HCT116 (cell line): ENCODE measurements at regions not wholly inside any gene's neighbourhood (a gene's known extent, or its start where the extent isn't known, plus 50 kb on each side); places are given as distances from the start of the nearest gene placed in this dataset.

ENCODE experiments used
- ATAC-seq: fragments of 200-7000 bp; cut with Tn5 transposase; 2 replicates; pipeline ENCODE4 v1.9.1; 2020; ENCODE audit warnings: mild to moderate bottlenecking, moderate library complexity
- BruUV-seq: library from RNA; stranded (reverse); fragments of 400-500 nt; replicated peaks from 2 replicates; lab custom pipeline; 2021; lab: Mats Ljungman, UMichigan
- CTCF ChIA-PET: fragments of 300-600 bp; sonication (Branson Sonifier 250); formaldehyde crosslinking; loops from one replicate; lab custom pipeline; 2021; ENCODE audit warnings: antibody characterized with exemption; lab: Charles Lee
- POLR2A ChIA-PET: fragments of 300-600, 350-600 bp; sonication (Branson Sonifier 250); formaldehyde crosslinking; loops from one replicate; lab custom pipeline; 2021; ENCODE audit warnings: antibody characterized with exemption; lab: Charles Lee
- RAD21 ChIA-PET, 2 experiments: fragments of 300-600 bp; sonication (Branson Sonifier 250); formaldehyde crosslinking; loops; one replicate each; lab custom pipeline; 2023; ENCODE audit warnings: low total read pairs in 2 of 2; ENCODE audit not compliant: uncharacterized antibody in 2 of 2, unreplicated experiment in 2 of 2, low non-redundant PET in 1 of 2; lab: Charles Lee
- DNase-seq: peaks from one replicate; pipeline ENCODE4 v3.0.0-alpha.2; 2010; ENCODE audit warnings: low read depth, low spot score
- H2AFZ ChIP-seq: fragments of 200-600 bp; shearing (Covaris generic), sonication (generic); 2 replicates; pipeline ENCODE4 v1.6.1; 2017; ENCODE audit warnings: low read depth, mixed run types, mixed read lengths, antibody characterized with exemption, low read length; ENCODE audit not compliant: poor library complexity, severe bottlenecking
- H3K27ac ChIP-seq: 2 replicates; pipeline ENCODE4 v1.5.1; 2012; ENCODE audit warnings: low read depth, low read length
- H3K27me3 ChIP-seq: fragments of 200-600 bp; sonication (generic); 2 replicates; pipeline ENCODE4 v1.6.1; 2016; ENCODE audit warnings: mixed run types, low read length, mixed read lengths; ENCODE audit not compliant: insufficient read depth
- H3K36me3 ChIP-seq, 2 experiments: fragments of 200-500 bp in 1 of 2; fragments of 200-600 bp in 1 of 2; sonication (Bioruptor generic) in 1 of 2; sonication (generic) in 1 of 2; 2 replicates each; pipeline versions ENCODE4 v1.5.1 to v1.6.1; 2014 to 2016; ENCODE audit warnings: low read length in 2 of 2, inconsistent platforms in 1 of 2, mixed read lengths in 1 of 2, mixed run types in 1 of 2; ENCODE audit not compliant: insufficient read depth in 2 of 2, control insufficient read depth in 1 of 2
- H3K4me1 ChIP-seq, 2 experiments: fragments of 200-600 bp in 1 of 2; sonication (generic) in 1 of 2; 2 replicates each; pipeline versions ENCODE4 v1.5.1 to v1.6.1; 2012 to 2017; ENCODE audit warnings: low read length in 2 of 2, inconsistent platforms in 1 of 2, mild to moderate bottlenecking in 1 of 2, mixed read lengths in 1 of 2, mixed run types in 1 of 2, moderate library complexity in 1 of 2; ENCODE audit not compliant: insufficient read depth in 2 of 2, control insufficient read depth in 1 of 2
- H3K4me2 ChIP-seq: fragments of 200-600 bp; sonication (generic); 2 replicates; pipeline ENCODE4 v1.6.1; 2017; ENCODE audit warnings: mixed run types, low read length, mixed read lengths
- H3K4me3 ChIP-seq, 2 experiments: fragments of 200-600 bp in 1 of 2; sonication (generic) in 1 of 2; replicated peaks in 1 of 2; 2 replicates each; pipeline ENCODE4 v1.5.1; 2011 to 2016; ENCODE audit warnings: low read length in 2 of 2, control low read depth in 1 of 2, low read depth in 1 of 2, mild to moderate bottlenecking in 1 of 2, mixed read lengths in 1 of 2, mixed run types in 1 of 2
- H3K79me2 ChIP-seq: fragments of 200-600 bp; sonication (generic); 2 replicates; pipeline ENCODE4 v1.6.1; 2017; ENCODE audit warnings: mild to moderate bottlenecking, mixed run types, low read length, moderate library complexity, mixed read lengths; ENCODE audit not compliant: insufficient read depth
- H3K9ac ChIP-seq: fragments of 200-600 bp; sonication (generic); 2 replicates; pipeline ENCODE4 v1.6.1; 2016; ENCODE audit warnings: low read length, mixed read lengths
- H3K9me2 ChIP-seq: fragments of 200-600 bp; sonication (generic), shearing (Covaris generic); 2 replicates; pipeline ENCODE4 v1.6.1; 2017; ENCODE audit warnings: mixed run types, mild to moderate bottlenecking, moderate library complexity; ENCODE audit not compliant: insufficient read depth
- H3K9me3 ChIP-seq, 2 experiments: fragments of 200-500 bp in 1 of 2; fragments of 200-600 bp in 1 of 2; sonication (Bioruptor generic) in 1 of 2; sonication (generic) in 1 of 2; 2 replicates each; pipeline ENCODE4 v1.6.1; 2014 to 2017; ENCODE audit warnings: low read length in 2 of 2, mixed read lengths in 2 of 2, inconsistent platforms in 1 of 2, low read depth in 1 of 2, mild to moderate bottlenecking in 1 of 2, mixed run types in 1 of 2, moderate library complexity in 1 of 2; ENCODE audit not compliant: control insufficient read depth in 1 of 2, insufficient read depth in 1 of 2
- H4K20me1 ChIP-seq: fragments of 200-600 bp; sonication (generic), shearing (Covaris generic); 2 replicates; pipeline ENCODE4 v1.6.1; 2017; ENCODE audit warnings: mixed run types, mild to moderate bottlenecking, moderate library complexity; ENCODE audit not compliant: insufficient read depth
- CBX3 ChIP-seq: IDR thresholded peaks from 2 replicates; pipeline ENCODE4 v1.6.1; 2012; ENCODE audit warnings: low read depth
- CTCF ChIP-seq, 3 experiments: fragments of 200-600 bp in 1 of 3; sonication (generic) in 1 of 3; IDR thresholded peaks in 2 of 3; conservative IDR thresholded peaks in 1 of 3; 2 replicates each; pipeline ENCODE4 v1.5.1; 2012 to 2017; ENCODE audit warnings: low read depth in 2 of 3, low read length in 2 of 3, antibody characterized with exemption in 1 of 3, borderline replicate concordance in 1 of 3, control low read depth in 1 of 3, mild to moderate bottlenecking in 1 of 3, mixed read lengths in 1 of 3, mixed run types in 1 of 3, moderate library complexity in 1 of 3; ENCODE audit not compliant: insufficient read depth in 1 of 3
- ELF1 ChIP-seq: IDR thresholded peaks from 2 replicates; pipeline ENCODE4 v1.6.1; 2012; ENCODE audit warnings: low read depth, borderline replicate concordance
- RAD21 ChIP-seq: IDR thresholded peaks from 2 replicates; pipeline ENCODE4 v1.6.1; 2012; ENCODE audit warnings: low read depth, mild to moderate bottlenecking
- SIN3A ChIP-seq: IDR thresholded peaks from 2 replicates; pipeline ENCODE4 v1.6.1; 2012; ENCODE audit warnings: low read depth
- intact Hi-C: fragments of 100-400 bp; cut with micrococcal nuclease; formaldehyde crosslinking; loops from 2 replicates; pipeline ENCODE4 v1.10.0; 2022

- Histone ChIP-seq H3K4me2 (peak overlapping the region; percentile 71), H3K36me3 (no peaks in the 10 kb centered on the region), H3K27ac (no peak overlapping the region), H4K20me1 (no peaks in the 10 kb centered on the region), H3K4me1 (peaks cover 8 to 16% of the 10 kb centered on the region in 2 experiments; a peak in 3 of 4 replicates), H2AFZ (peak overlapping the region; percentile 99), H3K9ac (peak overlapping the region; percentile 51), H3K9me2 (no peaks in the 10 kb centered on the region), H3K4me3 (peak overlapping the region; percentile 38 to 51), H3K79me2 (no peaks in the 10 kb centered on the region), H3K9me3 (no peaks in the 10 kb centered on the region), H3K27me3 (no peaks in the 10 kb centered on the region)
- ATAC-seq: peak; percentile 91
- ChIA-PET POLR2A (interaction anchor here (0.8 kb wide), 1 partner anchor 12 kb away, joined by 3 read pairs; no protein-coding TSS in a partner anchor), RAD21 (no interaction called here), CTCF (interaction anchor here (0.8 to 3.7 kb wide), 7 partner anchors 9 to 374 kb away, joined by 3 to 12 read pairs (median 4); partner anchors contain the start of gene CD2AP)
- peak; percentile 69; the same call in 1 of the 2 replicates for TF ChIP-seq CBX3
- peak; percentile 91 for TF ChIP-seq RAD21
- TF ChIP-seq CTCF (IDR thresholded peaks at IDR 0.05 in 2 of 3, conservative IDR thresholded peaks at IDR 0.05 in 1 of 3; ENCODE audit: borderline replicate concordance in 1 of 3, insufficient read depth in 1 of 3, low read depth in 2 of 3, low read length in 2 of 3): peak; percentile 63 to 95 (median 89); a peak in 5 of 6 replicates
- no peak for TF ChIP-seq ELF1
- peak; percentile 34; the same call in 1 of the 2 replicates for TF ChIP-seq SIN3A
- peak; percentile 41 for DNase-seq
- intact Hi-C loops: loop anchor here (1.0 to 5.0 kb wide), 4 partner anchors 218 to 366 kb away; no protein-coding TSS in a partner anchor
- no TSS peak for BruUV-seq
These were observed 63.7 kb upstream of the CD2AP start for GRCh38 chr6:47413752-47414422.
